Umbilical cord (tissue), 1 donor: ENCODE measurements at regions not wholly inside any gene's neighbourhood (a gene's known extent, or its start where the extent isn't known, plus 50 kb on each side); places are given as distances from the start of the nearest gene placed in this dataset.
A peak's percentile ranks its signal among the peaks of the same experiment; 100 is the strongest.

Experiments
- DNase-seq: peaks from one replicate; pipeline ENCODE4 v3.0.0-alpha.2; 2015; ENCODE audit warnings: low spot score

DNA sequence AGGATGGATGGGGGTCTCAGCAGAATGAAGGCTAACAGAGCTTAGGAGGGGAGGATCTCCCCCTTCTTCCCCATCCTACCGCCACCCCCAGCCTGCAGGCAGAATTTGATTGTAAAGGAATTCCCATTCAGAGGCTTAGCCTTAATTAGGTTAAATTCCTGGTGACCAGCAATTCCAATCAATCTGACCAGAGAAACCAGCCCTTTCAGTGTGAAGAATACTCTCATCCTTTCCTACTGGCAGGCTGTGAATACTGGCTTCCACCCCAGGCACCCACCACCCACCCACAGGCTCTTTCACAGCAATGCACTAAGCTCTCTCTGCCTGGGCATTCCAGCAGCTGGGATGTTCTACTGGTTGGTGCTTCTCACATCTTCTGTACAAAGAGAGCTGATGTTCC is 137.9 kb upstream of the LYZL1 start:
- no peak for DNase-seq

DNA sequence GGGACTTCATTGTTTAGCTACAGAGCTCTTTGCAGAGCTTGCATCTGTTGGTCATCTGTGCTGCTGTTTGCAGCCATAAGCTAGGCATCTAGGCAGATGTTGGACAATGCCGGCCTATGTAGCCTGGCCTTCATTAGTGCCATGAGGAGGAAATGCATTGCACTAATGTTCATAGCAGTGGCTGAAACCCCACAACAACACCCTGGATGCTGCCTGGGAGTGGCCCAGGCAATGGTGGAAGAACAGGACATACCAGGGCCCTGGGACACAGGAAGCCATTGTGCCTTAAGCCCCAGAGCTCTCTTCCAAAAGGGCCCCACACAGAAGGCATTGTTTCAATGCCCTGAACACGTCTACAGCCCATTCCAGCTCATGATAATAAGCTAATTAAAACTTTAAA is 131.5 kb upstream of the LYZL1 start:
- no peak for DNase-seq

DNA sequence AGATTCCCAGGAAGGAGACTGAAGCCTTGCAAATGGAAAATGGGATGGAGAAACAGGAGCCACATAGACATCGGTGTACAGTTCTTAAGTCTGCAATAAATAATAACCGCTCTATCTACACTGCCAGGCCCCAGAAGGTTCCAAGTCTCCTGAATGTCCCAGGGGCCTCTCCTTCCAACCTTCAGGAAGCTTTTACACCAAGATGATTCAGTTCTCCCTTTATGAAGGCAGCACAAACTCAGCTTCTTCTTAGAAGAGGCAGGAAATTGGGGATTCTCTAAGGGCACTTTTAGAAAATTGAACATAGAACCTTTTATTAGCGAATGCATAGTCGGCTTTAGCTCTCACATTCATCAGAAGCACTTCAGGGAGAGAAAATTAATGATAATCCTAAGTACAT is 130.8 kb upstream of the LYZL1 start:
- no peak for DNase-seq

DNA sequence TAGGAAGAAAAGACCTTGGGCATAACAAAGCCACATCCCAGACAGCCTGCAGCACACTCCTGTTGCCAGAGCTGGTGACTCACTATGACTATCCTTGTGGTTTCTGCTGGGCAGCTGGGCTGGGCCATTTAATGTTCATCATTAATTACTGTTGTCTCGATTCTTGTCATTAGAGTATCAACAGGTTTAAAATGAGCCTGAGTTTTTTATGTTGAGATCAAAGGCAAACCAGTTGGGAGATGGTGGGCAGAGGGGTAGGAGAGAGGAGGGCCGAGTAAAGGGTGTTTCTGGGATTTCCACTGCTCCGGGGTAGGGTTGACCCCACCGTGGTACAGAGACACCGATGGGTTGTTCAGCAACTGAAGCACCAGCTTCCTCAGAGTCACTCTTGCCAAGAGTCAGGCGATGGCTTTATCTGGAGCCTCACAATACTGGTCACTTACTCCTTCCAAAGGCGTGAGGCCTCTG is 128.7 kb upstream of the LYZL1 start:
- no peak for DNase-seq

DNA sequence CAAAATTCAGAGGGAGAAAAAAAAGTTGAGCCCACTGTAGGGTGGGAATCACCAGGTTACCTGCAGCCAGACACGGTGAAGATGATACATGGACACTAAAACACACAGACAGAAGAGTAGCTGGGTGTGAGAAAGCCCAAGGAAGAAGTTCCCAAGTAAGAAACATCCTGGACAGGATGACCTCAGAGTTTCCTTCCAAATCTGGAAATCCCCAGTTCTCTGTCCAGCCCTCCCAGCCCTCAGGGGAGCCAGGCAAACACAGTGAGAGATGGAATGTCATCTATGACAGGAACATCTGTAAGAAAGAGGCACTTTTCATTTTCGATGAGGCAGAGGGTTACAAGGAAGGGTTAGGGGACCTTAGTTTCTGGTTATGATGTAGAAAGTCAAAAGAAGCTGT is 125.1 kb upstream of the LYZL1 start:
- DNase-seq, result no peak

DNA sequence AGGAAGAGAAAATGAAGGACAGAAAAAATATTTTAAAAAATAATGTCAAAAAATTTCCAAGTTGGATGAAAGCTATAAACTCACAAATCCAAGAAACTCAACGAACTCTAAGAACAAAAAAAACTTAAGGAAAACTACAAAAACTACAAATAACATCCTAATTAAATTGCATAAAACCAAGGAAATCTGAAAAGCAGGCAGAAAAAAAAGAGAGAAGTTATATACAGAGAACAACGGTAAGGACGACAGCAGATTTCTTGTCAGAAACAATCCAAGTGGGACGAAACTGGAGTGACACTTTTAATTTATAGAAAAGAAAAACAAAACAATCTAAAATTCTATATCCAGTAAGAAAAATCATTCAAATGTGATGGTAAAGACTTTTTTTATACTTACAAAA is 122.2 kb upstream of the LYZL1 start:
- DNase-seq, result no peak

DNA sequence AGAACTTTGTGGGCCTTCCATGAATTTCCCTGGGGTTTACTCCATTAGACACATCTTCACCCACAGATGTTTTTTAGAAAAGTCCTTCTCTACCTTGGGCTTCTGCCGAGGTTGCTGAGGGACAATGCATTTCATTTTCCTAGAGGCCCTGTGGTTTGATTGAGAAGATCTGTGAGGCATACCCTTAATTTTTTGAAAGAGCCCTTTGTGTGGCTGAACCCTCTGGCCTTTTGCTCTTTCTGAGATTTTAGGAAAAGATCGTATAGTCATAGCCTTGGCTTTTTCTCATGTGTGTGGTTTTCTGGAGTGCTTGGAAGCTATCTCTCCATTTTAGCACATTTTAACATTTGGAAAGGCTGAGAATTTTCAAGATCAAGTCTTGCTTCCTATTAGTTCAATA is 119.8 kb upstream of the LYZL1 start:
- DNase-seq, result no peak

DNA sequence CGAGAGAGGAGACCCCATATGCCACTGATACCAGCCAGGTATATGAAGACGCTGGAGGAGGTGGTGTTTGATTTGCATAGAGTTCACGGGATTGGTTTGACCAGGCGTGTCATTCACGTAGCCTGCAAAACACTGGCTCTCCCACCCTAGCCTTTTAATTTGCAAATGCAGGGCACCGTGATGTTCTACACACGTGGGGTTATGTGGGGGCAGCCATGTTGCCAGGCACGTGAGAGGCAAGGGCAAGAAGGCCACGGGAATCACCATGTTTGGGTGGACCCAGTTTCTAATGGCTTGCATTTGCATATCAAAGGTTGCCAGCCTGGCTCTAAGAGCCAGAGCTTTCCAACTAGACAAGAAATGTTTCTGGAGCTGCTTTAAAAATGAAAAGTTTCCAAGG is 117.2 kb upstream of the LYZL1 start:
- DNase-seq, result no peak

DNA sequence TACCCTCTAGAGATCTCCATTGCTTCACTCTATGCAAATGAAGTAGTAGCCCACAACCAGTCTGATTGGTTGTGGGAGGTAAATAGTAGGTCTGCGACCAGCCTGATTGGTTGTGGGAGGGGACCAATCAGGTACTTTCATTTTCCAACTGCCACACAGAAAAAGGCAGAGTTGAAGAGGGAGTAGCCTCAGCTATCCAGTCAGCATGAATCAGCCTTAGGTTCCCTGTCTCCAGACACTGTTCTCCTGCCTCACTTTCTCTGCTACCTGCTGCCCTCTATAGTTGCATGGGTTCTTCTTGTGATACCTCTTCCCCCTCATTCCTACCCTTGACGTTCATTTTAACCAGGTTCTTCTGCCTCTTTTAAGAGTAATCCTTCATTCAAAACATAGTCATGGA is 114.5 kb upstream of the LYZL1 start:
- no peak for DNase-seq

DNA sequence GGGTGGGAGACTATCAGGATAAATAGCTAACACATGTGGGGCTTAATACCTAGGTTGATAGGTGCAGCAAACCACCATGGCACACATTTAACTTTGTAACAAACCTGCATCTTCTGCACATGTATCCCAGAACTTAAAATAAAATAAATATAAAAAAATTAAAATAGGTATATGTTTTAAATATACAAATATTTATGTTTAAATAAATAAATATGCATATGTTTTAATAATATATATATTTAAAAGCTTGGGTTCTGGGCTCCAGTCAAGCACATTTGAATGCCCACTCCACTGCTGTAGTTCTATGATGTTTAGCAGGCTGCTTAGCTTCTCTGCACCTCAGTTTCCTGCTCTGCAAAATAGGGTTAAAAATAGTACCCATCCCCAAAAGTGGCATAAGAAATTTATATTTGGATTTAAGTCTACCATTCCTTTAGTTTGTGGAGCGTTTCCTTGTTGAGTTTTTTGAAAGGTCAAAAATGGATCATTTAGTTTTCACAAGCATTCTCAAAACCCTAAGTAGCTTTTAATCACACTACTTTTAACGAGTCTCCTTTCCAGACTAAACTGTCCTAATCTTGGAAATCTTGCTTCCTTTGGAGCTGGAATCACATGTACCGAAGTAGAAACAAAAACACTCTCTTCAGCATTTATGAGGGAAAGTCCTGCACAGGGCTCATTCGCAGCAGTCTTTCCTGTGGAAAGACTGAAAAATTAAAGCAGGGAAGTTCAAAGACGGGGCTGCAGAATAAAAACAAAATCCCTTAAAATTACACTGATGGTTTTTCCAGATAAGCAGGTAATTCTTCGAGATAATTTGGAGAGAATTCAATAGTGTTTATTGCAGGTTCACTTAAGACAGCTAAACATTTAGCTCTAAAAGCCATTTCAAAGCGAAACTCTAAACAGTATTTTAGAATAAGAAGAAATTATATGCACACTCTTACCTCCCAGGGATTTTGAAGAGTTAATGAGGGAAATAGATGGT is 111.7 kb upstream of the LYZL1 start:
- DNase-seq, result peak; percentile 68

DNA sequence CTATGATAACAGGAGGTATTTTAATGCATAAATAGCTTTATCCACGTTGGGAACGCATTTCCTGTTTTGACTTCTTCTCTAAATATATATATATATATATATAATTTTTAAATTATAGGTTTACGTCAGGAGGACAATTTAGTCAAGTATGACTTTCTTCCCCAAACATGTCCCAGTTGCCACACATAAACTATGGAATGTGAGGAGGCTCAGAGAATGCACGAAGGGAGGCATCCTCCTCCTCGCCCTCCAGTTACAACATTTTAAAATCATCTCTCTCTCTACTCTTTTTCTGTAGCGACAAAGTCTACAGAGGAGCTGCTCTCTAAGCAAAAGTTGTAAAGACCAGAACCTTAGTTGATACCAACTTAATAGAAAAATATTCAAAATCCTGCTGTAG is 106.9 kb upstream of the LYZL1 start:
- peak; percentile 44 for DNase-seq

DNA sequence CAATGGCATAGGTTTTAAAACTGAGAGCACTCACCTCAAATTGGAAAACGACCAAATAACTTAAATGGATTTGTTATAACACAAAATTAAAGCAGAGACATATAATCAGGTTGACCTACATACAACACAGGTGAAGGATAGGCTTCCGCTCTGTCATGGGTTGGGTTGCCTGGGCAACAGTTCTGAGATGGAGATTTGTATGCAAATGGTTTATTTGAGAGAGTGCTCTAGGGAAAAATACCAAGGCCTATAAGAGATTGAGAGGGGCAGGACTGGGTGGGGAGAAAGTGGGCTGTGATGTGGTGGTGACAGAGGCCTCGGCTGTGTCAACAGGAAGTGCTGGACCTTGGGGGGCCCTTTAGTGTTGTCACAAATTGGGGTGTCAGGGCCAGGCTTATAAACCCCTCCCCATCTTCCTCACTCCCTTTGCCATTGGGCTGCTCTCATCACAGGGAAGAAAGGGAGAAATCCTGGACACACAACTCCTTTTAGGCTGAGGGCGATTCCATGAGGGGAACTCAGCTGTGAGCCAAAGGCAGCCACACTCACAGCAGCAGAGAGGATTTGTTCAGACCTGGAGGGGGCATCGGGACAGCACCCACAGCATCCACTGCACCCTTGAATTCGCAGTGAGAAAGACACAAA is 105.4 kb upstream of the LYZL1 start:
- DNase-seq, result no peak

DNA sequence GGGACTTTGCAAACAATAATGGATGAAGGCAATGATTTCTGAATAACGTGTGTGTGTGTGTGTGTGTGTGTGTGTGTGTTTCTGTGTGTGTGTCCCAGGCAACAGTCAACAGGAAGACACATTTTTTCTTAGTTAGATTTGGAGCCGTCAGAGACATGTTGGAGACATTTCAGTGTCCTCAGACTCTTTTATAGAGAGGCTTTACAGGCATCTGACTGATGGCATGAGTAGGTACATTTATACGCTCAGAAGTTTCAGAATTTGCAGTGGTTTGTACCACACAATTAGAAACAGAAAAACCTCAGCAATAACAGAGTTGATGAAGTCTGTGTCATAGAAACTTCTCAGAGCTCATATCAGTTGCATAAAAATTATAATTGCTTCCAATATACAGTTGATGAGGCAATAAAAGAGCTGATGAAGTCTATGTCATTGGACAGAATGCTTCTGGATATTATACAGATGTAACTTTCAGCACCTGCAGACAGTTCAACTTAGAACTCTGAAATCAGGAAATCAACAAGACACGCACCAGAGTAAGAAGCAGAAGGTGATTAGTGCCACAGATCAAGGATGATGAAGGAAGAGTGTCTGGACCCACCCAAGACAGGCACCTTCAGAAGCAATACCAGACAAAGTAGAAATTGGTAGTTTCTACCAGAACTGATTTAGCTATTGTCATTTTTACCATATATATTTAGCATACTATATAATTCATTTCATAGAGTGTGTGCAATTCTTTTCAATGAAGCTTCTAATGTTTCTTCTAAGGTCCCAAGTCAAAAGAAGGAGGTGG is 104.5 kb upstream of the LYZL1 start:
- DNase-seq, result no peak

DNA sequence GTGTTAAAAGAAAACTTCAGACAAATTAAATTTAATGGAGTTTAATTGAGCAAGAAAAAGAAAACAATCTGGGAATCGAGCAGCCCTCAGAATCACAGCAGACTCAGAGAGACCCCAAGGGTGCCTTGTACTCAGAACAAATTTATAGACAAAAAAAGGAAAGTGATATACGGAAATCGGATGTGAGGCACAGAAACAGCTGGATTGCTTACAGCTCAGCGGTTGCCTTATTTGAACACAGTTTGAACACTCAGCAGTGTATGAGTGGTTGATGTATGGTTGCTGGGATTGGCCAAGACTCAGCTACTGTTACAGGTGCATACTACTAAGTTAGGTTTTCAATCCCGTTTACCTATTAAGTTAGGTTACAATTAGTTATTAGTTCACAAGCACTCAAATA is 103.8 kb upstream of the LYZL1 start:
- no peak for DNase-seq

DNA sequence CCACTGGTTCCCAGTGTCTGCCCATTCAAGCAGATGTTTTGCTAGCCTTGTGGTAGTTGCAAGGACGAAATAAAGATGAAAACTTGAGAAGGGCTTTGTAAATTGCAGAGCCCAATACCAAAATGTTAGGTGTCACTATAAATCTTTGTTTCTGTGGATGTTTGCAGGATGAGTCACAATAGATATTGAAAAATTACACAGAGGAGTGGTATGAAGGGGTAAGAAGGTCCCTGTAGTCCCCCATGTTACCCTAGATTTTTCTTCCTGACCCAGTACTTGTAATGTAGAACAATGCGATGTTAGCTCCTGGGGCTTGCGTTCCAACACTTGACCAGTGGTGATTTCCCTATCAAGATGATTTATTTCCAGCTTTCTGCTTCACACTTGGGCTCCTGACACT is 102.6 kb upstream of the LYZL1 start:
- DNase-seq, result no peak

DNA sequence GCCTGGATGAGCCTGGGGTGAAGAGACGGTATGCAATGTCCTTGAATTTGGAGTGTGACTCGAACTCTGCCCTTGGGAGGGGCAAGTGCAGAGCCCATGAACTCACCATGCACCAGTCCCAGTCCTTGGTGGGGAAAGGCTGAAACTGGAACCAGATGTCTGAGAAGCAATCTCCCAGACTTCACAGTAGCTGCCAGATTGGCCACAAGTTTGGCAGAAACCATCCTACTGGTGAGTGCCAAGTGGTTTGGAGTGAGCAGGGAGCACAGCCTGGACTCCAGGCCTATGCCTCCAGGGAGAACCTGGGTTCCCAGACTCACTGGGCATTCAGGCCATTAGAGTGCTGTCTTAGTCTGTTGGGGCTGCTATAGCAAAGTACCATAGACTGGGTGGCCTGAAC is 99.6 kb upstream of the LYZL1 start:
- no peak for DNase-seq

DNA sequence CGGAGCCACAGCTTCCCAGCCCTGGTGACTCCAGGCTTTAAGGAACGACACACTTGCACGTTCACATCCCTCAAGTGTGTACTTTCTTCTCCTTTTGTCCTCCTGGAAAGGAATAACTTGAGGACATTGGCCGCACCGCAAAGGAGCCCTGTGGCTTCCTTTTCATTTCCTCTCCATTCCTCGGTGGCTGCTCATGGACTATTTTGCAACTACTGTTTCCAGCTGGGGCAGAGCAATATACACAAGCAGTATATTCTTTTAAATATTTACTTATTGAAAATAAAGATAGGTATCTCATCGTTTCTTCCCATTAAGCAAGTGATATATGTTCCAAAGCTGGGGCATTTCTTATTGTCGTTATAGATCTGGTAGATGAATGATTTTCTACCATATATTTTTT is 97.2 kb upstream of the LYZL1 start:
- DNase-seq, result no peak

DNA sequence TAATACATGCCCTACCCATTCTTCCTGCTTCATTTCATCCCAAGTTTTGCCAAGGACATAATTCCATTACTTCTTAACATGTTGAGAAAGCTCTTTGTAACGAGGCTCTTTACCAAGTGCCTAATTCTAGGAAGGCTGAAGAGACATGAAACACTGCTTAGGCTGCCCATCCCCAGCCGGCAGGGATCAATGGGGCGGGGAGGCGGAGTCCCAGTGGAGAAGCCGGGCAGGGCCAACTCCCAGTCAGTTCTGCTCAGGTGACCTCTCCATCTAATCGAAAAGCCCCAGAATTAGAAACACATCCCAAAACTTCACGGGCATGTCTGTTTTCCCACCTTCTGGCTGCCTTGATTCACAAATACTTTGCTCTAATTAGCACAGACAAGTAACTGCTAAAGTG is 89.5 kb upstream of the LYZL1 start:
- DNase-seq, result no peak

DNA sequence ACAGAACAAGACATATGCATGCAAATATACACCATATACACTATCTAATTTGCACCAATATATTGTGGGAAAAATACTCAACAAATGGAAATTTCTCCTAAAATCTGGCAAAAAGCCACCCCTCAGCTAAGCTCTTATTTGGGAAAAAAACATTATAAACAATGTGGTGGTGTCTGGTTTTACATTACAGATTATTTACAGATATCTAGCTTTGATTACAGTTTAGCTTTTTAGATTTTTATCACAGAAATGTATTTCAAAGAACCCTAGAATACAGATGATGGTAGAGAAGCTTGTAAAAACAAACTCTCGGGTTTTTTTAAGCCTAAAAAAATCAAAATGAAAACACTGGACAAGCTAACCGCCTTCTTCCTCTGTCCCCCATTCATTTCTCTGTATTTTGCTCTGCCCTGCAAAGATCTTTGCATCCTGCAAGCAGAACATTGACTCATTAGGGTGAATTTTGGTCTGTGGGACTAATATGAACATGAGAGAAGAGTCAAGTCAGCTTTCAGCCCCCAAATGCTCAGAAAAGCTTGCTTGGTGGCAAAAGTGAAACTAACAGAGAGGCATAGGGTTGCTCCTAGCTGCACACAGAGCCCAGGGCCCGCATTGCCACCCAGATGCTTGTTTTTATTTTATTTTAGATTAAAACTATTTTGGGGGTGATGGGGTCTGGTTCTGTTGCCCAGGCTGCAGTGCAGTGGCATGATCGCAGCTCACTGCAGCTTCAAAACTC is 88.8 kb upstream of the LYZL1 start:
- no peak for DNase-seq

DNA sequence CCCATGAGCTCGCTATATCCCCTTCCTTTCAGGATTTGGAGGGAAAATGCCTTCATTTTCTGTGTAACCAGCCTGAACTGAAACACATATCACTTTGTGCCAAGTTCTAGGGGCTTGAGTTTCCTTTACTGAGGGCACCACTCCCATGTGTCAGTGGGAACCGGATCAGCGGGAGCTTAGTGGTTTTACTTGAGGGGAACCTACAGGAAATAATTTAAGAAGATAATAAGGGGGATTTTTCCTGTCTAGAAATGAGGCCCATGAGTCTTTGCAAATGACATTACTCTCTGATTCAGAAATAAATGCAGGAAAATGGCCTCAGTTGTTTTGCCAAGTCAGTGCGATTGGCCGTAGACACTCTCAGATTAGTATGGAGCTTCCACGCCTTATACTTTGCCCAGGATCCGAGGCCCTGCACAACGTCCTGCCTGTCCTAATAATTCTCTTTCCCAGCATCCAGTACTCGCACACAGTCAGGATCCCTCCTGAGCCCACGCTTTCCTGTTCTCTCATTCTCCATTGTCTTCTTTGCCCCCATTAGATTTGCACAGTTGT is 86.4 kb upstream of the LYZL1 start:
- DNase-seq, result peak; percentile 93

DNA sequence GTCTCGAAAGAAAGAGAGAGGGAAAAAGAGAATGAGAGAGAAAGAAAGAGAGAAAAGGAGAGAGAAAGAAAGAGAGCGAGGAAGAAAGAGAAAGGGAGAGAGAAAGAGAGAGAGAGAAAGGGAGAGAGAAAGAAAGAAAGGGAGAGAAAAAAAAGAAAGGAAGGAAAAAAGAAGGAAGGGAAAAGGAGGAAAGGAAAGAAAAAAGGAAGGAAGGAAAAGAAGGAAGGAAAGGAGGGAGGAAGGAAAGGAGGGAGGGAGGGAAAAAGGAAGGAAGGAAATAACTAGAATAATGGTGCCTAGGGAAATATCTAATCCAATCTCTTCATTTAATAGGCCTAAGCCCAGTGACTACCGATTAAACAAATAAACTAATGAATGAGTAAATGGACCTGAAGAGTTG is 85.4 kb upstream of the LYZL1 start:
- DNase-seq, result no peak
